ENCODE measurements at regions not wholly inside any gene's neighbourhood (a gene's known extent, or its start where the extent isn't known, plus 50 kb on each side); places are given as distances from the start of the nearest gene placed in this dataset.

- TF ChIP-seq POLR2AphosphoS5 (IDR thresholded peaks at IDR 0.05) (no peak), EP300 (IDR thresholded peaks at IDR 0.05) (no peak), CTCF (IDR thresholded peaks at IDR 0.05) (no peak), POLR2A (IDR thresholded peaks at IDR 0.05) (no peak)
Observed at GRCh38 chr18:11322006-11322405, 172.6 kb upstream of the PIEZO2 start.
